ENCODE measurements at regions not wholly inside any gene's neighbourhood (a gene's known extent, or its start where the extent isn't known, plus 50 kb on each side); places are given as distances from the start of the nearest gene placed in this dataset.

DNA sequence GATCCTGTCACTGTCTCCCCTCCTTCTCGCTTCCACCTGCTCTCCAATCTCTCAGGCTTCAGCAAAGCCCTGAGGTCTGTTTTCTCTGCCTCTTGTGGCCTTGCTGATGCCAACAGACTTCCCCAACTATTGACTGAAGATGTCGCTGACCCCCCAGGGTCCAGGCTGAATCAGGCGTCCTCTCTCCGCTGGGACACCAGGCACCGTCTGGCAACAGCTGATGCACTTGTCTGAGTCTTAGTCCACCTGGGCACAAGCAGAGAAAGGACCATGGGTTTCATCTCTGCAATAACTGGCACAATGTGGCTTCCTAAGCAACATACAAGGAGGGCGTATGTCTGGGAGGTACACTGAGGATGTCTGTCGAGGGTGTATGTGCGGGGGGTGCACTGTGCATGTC lies 248.7 kb upstream of the MYT1L start:
- BruUV-seq (replicated peaks) = no TSS peak
- Mint-ChIP-seq H3K4me3 (ENCODE audit: unreplicated experiment) (no peak overlapping the region), H3K9me3 (ENCODE audit: unreplicated experiment) (peaks cover 7% of the 10 kb centered on the region), H3K27ac (ENCODE audit: unreplicated experiment) (no peak overlapping the region), H3K36me3 (ENCODE audit: insufficient read depth, unreplicated experiment) (no peaks in the 10 kb centered on the region), H3K27me3 (ENCODE audit: insufficient read depth, unreplicated experiment) (peaks cover 9% of the 10 kb centered on the region), H3K4me1 (ENCODE audit: low read depth, unreplicated experiment) (no peaks in the 10 kb centered on the region)
- Histone ChIP-seq H3K27me3 (replicated peaks; ENCODE audit: control insufficient read depth, insufficient read depth, low read length) (no peaks in the 10 kb centered on the region), H3K4me3 (ENCODE audit: low read depth, low read length) (no peak overlapping the region), H3K36me3 (ENCODE audit: control insufficient read depth, insufficient read depth, low read length) (no peaks in the 10 kb centered on the region), H3K9me3 (no peaks in the 10 kb centered on the region), H3K4me1 (no peaks in the 10 kb centered on the region)
- TF ChIP-seq, protein P1, sequence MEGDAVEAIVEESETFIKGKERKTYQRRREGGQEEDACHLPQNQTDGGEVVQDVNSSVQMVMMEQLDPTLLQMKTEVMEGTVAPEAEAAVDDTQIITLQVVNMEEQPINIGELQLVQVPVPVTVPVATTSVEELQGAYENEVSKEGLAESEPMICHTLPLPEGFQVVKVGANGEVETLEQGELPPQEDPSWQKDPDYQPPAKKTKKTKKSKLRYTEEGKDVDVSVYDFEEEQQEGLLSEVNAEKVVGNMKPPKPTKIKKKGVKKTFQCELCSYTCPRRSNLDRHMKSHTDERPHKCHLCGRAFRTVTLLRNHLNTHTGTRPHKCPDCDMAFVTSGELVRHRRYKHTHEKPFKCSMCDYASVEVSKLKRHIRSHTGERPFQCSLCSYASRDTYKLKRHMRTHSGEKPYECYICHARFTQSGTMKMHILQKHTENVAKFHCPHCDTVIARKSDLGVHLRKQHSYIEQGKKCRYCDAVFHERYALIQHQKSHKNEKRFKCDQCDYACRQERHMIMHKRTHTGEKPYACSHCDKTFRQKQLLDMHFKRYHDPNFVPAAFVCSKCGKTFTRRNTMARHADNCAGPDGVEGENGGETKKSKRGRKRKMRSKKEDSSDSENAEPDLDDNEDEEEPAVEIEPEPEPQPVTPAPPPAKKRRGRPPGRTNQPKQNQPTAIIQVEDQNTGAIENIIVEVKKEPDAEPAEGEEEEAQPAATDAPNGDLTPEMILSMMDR (IDR thresholded peaks at IDR 0.05; ENCODE audit: insufficient read depth in 1 of 2, low read depth in 1 of 2, low read length in 1 of 2, severe bottlenecking in 1 of 2, unreplicated experiment in 1 of 2) = no peak
- CTCF ChIA-PET = no interaction called here
- POLR2A ChIA-PET = no interaction called here
- intact Hi-C loops (cut with micrococcal nuclease; ENCODE audit: unreplicated experiment) = no loop called here
- DNase-seq = no peak

DNA sequence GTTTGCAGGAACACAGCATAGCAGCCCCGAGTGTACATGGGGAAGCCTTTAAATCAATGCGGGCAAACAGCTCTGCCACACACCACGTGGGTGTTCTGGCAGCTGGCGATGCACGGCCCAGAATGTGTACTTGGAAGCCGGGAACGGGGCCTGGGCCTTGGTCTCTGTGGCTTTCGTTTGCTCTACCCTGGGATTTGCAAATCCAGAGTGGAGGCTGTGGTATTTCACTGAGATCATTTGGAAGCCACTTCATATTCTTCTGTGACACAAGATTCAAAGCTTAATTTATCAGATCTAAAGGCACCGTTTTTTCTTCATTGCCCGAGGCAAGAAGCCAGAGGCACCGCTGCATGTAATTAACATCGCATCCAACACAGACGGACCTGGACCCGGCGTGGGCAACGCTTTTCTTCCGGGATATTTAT lies 246.3 kb upstream of the MYT1L start:
- no peak overlapping the region for H3K4me3 ChIP-seq (ENCODE audit: low read depth, low read length)
- POLR2A ChIA-PET = no interaction called here
- H3K4me1 Mint-ChIP-seq (ENCODE audit: low read depth, unreplicated experiment) = no peaks in the 10 kb centered on the region
- H3K36me3 ChIP-seq (ENCODE audit: control insufficient read depth, insufficient read depth, low read length) = no peaks in the 10 kb centered on the region
- intact Hi-C loops (cut with micrococcal nuclease; ENCODE audit: unreplicated experiment) = no loop called here
- TF ChIP-seq, protein P1 (IDR thresholded peaks at IDR 0.05; ENCODE audit: insufficient read depth in 1 of 2, low read depth in 1 of 2, low read length in 1 of 2, severe bottlenecking in 1 of 2, unreplicated experiment in 1 of 2) = no peak
- no TSS peak for BruUV-seq (replicated peaks)
- no peaks in the 10 kb centered on the region for H3K36me3 Mint-ChIP-seq (ENCODE audit: insufficient read depth, unreplicated experiment)
- H3K4me3 Mint-ChIP-seq (ENCODE audit: unreplicated experiment) = no peak overlapping the region
- CTCF ChIA-PET = no interaction called here
- no peak for DNase-seq
- peaks cover 11% of the 10 kb centered on the region for H3K9me3 ChIP-seq
- H3K27me3 Mint-ChIP-seq (ENCODE audit: insufficient read depth, unreplicated experiment) = peaks cover 4% of the 10 kb centered on the region
- no peaks in the 10 kb centered on the region for H3K4me1 ChIP-seq
- no peaks in the 10 kb centered on the region for H3K9me3 Mint-ChIP-seq (ENCODE audit: unreplicated experiment)
- no peak overlapping the region for H3K27ac Mint-ChIP-seq (ENCODE audit: unreplicated experiment)
- no peaks in the 10 kb centered on the region for H3K27me3 ChIP-seq (replicated peaks; ENCODE audit: control insufficient read depth, insufficient read depth, low read length)

DNA sequence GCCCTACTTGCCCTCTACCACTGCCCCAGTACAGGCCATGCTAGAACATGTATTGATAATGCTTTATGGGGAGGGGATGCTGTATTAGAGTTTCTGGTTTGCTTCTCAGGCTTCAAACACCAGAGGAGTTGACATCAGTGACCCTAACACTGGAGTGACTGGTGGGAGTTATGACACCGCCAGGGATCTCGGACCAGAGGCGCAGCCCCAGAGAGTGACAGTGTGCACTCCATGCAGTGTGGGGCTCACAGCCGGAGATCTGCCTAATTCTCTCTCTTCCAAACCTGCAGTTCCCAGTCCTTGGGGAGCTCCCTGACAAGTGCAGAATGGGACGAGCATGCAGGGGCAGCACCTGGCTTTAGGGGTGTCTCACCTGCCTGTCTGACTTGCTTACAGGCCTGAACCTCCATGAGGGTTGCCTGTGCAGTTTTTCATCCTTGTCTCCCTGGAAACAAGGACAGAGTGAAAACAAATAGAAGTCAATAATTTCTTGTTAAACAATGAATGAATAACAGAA lies 244.9 kb upstream of the MYT1L start:
- H3K27me3 Mint-ChIP-seq (ENCODE audit: insufficient read depth, unreplicated experiment) = peaks cover 4% of the 10 kb centered on the region
- no peak for DNase-seq
- no peaks in the 10 kb centered on the region for H3K36me3 Mint-ChIP-seq (ENCODE audit: insufficient read depth, unreplicated experiment)
- no peaks in the 10 kb centered on the region for H3K4me1 Mint-ChIP-seq (ENCODE audit: low read depth, unreplicated experiment)
- no peaks in the 10 kb centered on the region for H3K4me1 ChIP-seq
- BruUV-seq (replicated peaks) = no TSS peak
- peaks cover 11% of the 10 kb centered on the region for H3K9me3 ChIP-seq
- no peaks in the 10 kb centered on the region for H3K36me3 ChIP-seq (ENCODE audit: control insufficient read depth, insufficient read depth, low read length)
- H3K9me3 Mint-ChIP-seq (ENCODE audit: unreplicated experiment) = no peaks in the 10 kb centered on the region
- H3K27ac Mint-ChIP-seq (ENCODE audit: unreplicated experiment) = no peak overlapping the region
- CTCF ChIA-PET = no interaction called here
- intact Hi-C loops (cut with micrococcal nuclease; ENCODE audit: unreplicated experiment) = no loop called here
- H3K4me3 ChIP-seq (ENCODE audit: low read depth, low read length) = no peak overlapping the region
- TF ChIP-seq, protein P1 (IDR thresholded peaks at IDR 0.05; ENCODE audit: insufficient read depth in 1 of 2, low read depth in 1 of 2, low read length in 1 of 2, severe bottlenecking in 1 of 2, unreplicated experiment in 1 of 2) = no peak
- POLR2A ChIA-PET = no interaction called here
- no peak overlapping the region for H3K4me3 Mint-ChIP-seq (ENCODE audit: unreplicated experiment)
- H3K27me3 ChIP-seq (replicated peaks; ENCODE audit: control insufficient read depth, insufficient read depth, low read length) = no peaks in the 10 kb centered on the region

Data from Caco-2 (cell line).